Effector memory CD8-positive, alpha-beta T cell (primary cell): ENCODE measurements at regions not wholly inside any gene's neighbourhood (a gene's known extent, or its start where the extent isn't known, plus 50 kb on each side); places are given as distances from the start of the nearest gene placed in this dataset.

Source experiments
- ATAC-seq: fragments of 150-1000 bp; cut with Tn5 transposase; replicated peaks from 2 replicates; pipeline ENCODE4 v1.10.0; 2021; ENCODE audit warnings: mild to moderate bottlenecking, moderate library complexity
- DNase-seq, 3 experiments: peaks; one replicate each; pipeline ENCODE4 v3.0.0; 2021
- H3K27ac Mint-ChIP-seq, 2 donors: one replicate each; pipeline ENCODE4 v1.8.0; 2022; ENCODE audit warnings: mild to moderate bottlenecking in 2 of 2, mixed read lengths in 2 of 2, moderate library complexity in 2 of 2
- H3K27me3 Mint-ChIP-seq, 2 donors: one replicate each; pipeline ENCODE4 v1.8.0; 2022; ENCODE audit warnings: mixed read lengths in 2 of 2
- H3K36me3 Mint-ChIP-seq: one replicate; pipeline ENCODE4 v1.8.0; 2022; ENCODE audit warnings: mild to moderate bottlenecking, moderate library complexity, mixed read lengths; ENCODE audit not compliant: insufficient read depth
- H3K4me1 Mint-ChIP-seq, 2 donors: one replicate each; pipeline ENCODE4 v1.8.0; 2022; ENCODE audit warnings: low read depth in 2 of 2, mixed read lengths in 2 of 2
- H3K4me3 Mint-ChIP-seq, 2 donors: one replicate each; pipeline ENCODE4 v1.8.0; 2022; ENCODE audit warnings: mild to moderate bottlenecking in 2 of 2, mixed read lengths in 2 of 2, moderate library complexity in 2 of 2
- H3K9me3 Mint-ChIP-seq, 2 donors: one replicate each; pipeline ENCODE4 v1.8.0; 2022; ENCODE audit warnings: mixed read lengths in 2 of 2

- H3K27ac Mint-ChIP-seq, result no peak overlapping the region
- H3K4me1 Mint-ChIP-seq, result peaks cover 0 to 2% of the 10 kb centered on the region in 2 donors
- no peaks in the 10 kb centered on the region for H3K36me3 Mint-ChIP-seq
- no peak for DNase-seq
- H3K9me3 Mint-ChIP-seq, result peaks cover 7 to 8% of the 10 kb centered on the region in 2 donors
- no peak overlapping the region for H3K4me3 Mint-ChIP-seq
- ATAC-seq, result no peak
- H3K27me3 Mint-ChIP-seq, result no peaks in the 10 kb centered on the region
Observed at GRCh38 chr13:105996391-105997025, 539.0 kb downstream of the EFNB2 start.

GRCh38 chr13:105994340-105994739 is 541.1 kb downstream of the EFNB2 start:
- H3K27me3 Mint-ChIP-seq, result no peaks in the 10 kb centered on the region
- H3K27ac Mint-ChIP-seq, result no peak overlapping the region
- peaks cover 8 to 14% of the 10 kb centered on the region in 2 donors for H3K9me3 Mint-ChIP-seq
- H3K36me3 Mint-ChIP-seq, result no peaks in the 10 kb centered on the region
- no peak for DNase-seq
- ATAC-seq, result no peak
- H3K4me3 Mint-ChIP-seq, result no peak overlapping the region
- peaks cover 0 to 2% of the 10 kb centered on the region in 2 donors for H3K4me1 Mint-ChIP-seq

- H3K9me3 Mint-ChIP-seq, result peaks cover 8 to 10% of the 10 kb centered on the region in 2 donors
- no peaks in the 10 kb centered on the region for H3K27me3 Mint-ChIP-seq
- ATAC-seq, result no peak
- H3K4me3 Mint-ChIP-seq, result no peak overlapping the region
- no peaks in the 10 kb centered on the region for H3K36me3 Mint-ChIP-seq
- H3K27ac Mint-ChIP-seq, result no peak overlapping the region
- DNase-seq, result no peak
- peaks cover 0 to 2% of the 10 kb centered on the region in 2 donors for H3K4me1 Mint-ChIP-seq
Observed at GRCh38 chr13:105991622-105992277, 543.7 kb downstream of the EFNB2 start.

- no peaks in the 10 kb centered on the region for H3K36me3 Mint-ChIP-seq
- H3K4me3 Mint-ChIP-seq, result no peak overlapping the region
- DNase-seq (no peak), ATAC-seq (no peak)
- H3K27me3 Mint-ChIP-seq, result no peaks in the 10 kb centered on the region
- H3K9me3 Mint-ChIP-seq, result peaks cover 8 to 12% of the 10 kb centered on the region in 2 donors
- H3K4me1 Mint-ChIP-seq, result peaks cover 0 to 2% of the 10 kb centered on the region in 2 donors
- no peak overlapping the region for H3K27ac Mint-ChIP-seq
Observed at GRCh38 chr13:105991131-105991530, 544.3 kb downstream of the EFNB2 start.

- no peak overlapping the region for H3K27ac Mint-ChIP-seq
- H3K4me1 Mint-ChIP-seq, result peaks cover 0 to 2% of the 10 kb centered on the region in 2 donors
- no peak overlapping the region for H3K4me3 Mint-ChIP-seq
- ATAC-seq (no peak), DNase-seq (no peak)
- no peaks in the 10 kb centered on the region for H3K27me3 Mint-ChIP-seq
- H3K9me3 Mint-ChIP-seq, result peaks cover 8 to 9% of the 10 kb centered on the region in 2 donors
- no peaks in the 10 kb centered on the region for H3K36me3 Mint-ChIP-seq
Observed at GRCh38 chr13:105990256-105990958, 545.1 kb downstream of the EFNB2 start.

GRCh38 chr13:105984646-105985045 is 550.8 kb downstream of the EFNB2 start:
- DNase-seq (no peak), ATAC-seq (no peak)
- Mint-ChIP-seq H3K4me1 (no peaks in the 10 kb centered on the region), H3K9me3 (peaks cover 1 to 16% of the 10 kb centered on the region in 2 donors), H3K27ac (no peak overlapping the region), H3K27me3 (no peaks in the 10 kb centered on the region), H3K36me3 (no peaks in the 10 kb centered on the region), H3K4me3 (no peak overlapping the region)

- Mint-ChIP-seq H3K27me3 (no peaks in the 10 kb centered on the region), H3K4me3 (no peak overlapping the region), H3K27ac (no peak overlapping the region), H3K36me3 (no peaks in the 10 kb centered on the region), H3K9me3 (peaks cover 1 to 16% of the 10 kb centered on the region in 2 donors), H3K4me1 (no peaks in the 10 kb centered on the region)
- ATAC-seq (no peak), DNase-seq (no peak)
Observed at GRCh38 chr13:105984236-105984635, 551.2 kb downstream of the EFNB2 start.

GRCh38 chr13:105982219-105982930 is 553.1 kb downstream of the EFNB2 start:
- Mint-ChIP-seq H3K4me3 (no peak overlapping the region), H3K27ac (no peak overlapping the region), H3K27me3 (no peaks in the 10 kb centered on the region), H3K4me1 (no peaks in the 10 kb centered on the region), H3K36me3 (no peaks in the 10 kb centered on the region), H3K9me3 (peaks cover 3 to 8% of the 10 kb centered on the region in 2 donors)
- ATAC-seq (no peak), DNase-seq (no peak)

GRCh38 chr13:105979131-105980011 is 556.1 kb downstream of the EFNB2 start:
- no peaks in the 10 kb centered on the region for H3K4me1 Mint-ChIP-seq
- H3K4me3 Mint-ChIP-seq, result no peak overlapping the region
- H3K27ac Mint-ChIP-seq, result no peak overlapping the region
- no peak for ATAC-seq
- H3K27me3 Mint-ChIP-seq, result no peaks in the 10 kb centered on the region
- H3K36me3 Mint-ChIP-seq, result no peaks in the 10 kb centered on the region
- DNase-seq, result no peak
- H3K9me3 Mint-ChIP-seq, result peaks cover 0 to 2% of the 10 kb centered on the region in 2 donors

GRCh38 chr13:105974380-105974779 is 561.1 kb downstream of the EFNB2 start:
- Mint-ChIP-seq H3K27me3 (no peaks in the 10 kb centered on the region), H3K27ac (no peak overlapping the region), H3K4me1 (no peaks in the 10 kb centered on the region), H3K36me3 (no peaks in the 10 kb centered on the region), H3K9me3 (peaks cover 0 to 2% of the 10 kb centered on the region in 2 donors), H3K4me3 (no peak overlapping the region)
- ATAC-seq (no peak), DNase-seq (no peak)

- DNase-seq (no peak), ATAC-seq (no peak)
- H3K36me3 Mint-ChIP-seq, result no peaks in the 10 kb centered on the region
- H3K4me1 Mint-ChIP-seq, result no peaks in the 10 kb centered on the region
- H3K9me3 Mint-ChIP-seq, result peaks cover 0 to 2% of the 10 kb centered on the region in 2 donors
- H3K4me3 Mint-ChIP-seq, result no peak overlapping the region
- H3K27ac Mint-ChIP-seq, result no peak overlapping the region
- H3K27me3 Mint-ChIP-seq, result no peaks in the 10 kb centered on the region
Observed at GRCh38 chr13:105972811-105973590, 562.5 kb downstream of the EFNB2 start.

- Mint-ChIP-seq H3K27me3 (no peaks in the 10 kb centered on the region), H3K36me3 (no peaks in the 10 kb centered on the region), H3K27ac (no peak overlapping the region), H3K4me3 (no peak overlapping the region), H3K4me1 (no peaks in the 10 kb centered on the region), H3K9me3 (no peaks in the 10 kb centered on the region)
- ATAC-seq, result no peak
- no peak for DNase-seq
Observed at GRCh38 chr13:105972306-105972721, 563.1 kb downstream of the EFNB2 start.
